ENCODE measurements at regions not wholly inside any gene's neighbourhood (a gene's known extent, or its start where the extent isn't known, plus 50 kb on each side); places are given as distances from the start of the nearest gene placed in this dataset.

GRCh38 chr12:125852116-125852515, 786.9 kb downstream of the AACS start:
- Histone ChIP-seq H3K27me3 (ENCODE audit: insufficient read depth, poor library complexity, severe bottlenecking) (no peaks in the 10 kb centered on the region), H3K4me3 (replicated peaks; ENCODE audit: insufficient read depth, low read length) (no peak overlapping the region), H3K27ac (replicated peaks) (no peak overlapping the region)
- TF ChIP-seq, protein P1, sequence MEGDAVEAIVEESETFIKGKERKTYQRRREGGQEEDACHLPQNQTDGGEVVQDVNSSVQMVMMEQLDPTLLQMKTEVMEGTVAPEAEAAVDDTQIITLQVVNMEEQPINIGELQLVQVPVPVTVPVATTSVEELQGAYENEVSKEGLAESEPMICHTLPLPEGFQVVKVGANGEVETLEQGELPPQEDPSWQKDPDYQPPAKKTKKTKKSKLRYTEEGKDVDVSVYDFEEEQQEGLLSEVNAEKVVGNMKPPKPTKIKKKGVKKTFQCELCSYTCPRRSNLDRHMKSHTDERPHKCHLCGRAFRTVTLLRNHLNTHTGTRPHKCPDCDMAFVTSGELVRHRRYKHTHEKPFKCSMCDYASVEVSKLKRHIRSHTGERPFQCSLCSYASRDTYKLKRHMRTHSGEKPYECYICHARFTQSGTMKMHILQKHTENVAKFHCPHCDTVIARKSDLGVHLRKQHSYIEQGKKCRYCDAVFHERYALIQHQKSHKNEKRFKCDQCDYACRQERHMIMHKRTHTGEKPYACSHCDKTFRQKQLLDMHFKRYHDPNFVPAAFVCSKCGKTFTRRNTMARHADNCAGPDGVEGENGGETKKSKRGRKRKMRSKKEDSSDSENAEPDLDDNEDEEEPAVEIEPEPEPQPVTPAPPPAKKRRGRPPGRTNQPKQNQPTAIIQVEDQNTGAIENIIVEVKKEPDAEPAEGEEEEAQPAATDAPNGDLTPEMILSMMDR (IDR thresholded peaks at IDR 0.05; ENCODE audit: insufficient read depth, low read length), result no peak
- TF ChIP-seq SPI1 (IDR thresholded peaks at IDR 0.05; ENCODE audit: borderline replicate concordance, low read depth) (no peak), POLR2AphosphoS5 (IDR thresholded peaks at IDR 0.05; ENCODE audit: low read depth) (no peak), GABPA (IDR thresholded peaks at IDR 0.05; ENCODE audit: low read depth) (no peak)
- TF ChIP-seq, protein P2, sequence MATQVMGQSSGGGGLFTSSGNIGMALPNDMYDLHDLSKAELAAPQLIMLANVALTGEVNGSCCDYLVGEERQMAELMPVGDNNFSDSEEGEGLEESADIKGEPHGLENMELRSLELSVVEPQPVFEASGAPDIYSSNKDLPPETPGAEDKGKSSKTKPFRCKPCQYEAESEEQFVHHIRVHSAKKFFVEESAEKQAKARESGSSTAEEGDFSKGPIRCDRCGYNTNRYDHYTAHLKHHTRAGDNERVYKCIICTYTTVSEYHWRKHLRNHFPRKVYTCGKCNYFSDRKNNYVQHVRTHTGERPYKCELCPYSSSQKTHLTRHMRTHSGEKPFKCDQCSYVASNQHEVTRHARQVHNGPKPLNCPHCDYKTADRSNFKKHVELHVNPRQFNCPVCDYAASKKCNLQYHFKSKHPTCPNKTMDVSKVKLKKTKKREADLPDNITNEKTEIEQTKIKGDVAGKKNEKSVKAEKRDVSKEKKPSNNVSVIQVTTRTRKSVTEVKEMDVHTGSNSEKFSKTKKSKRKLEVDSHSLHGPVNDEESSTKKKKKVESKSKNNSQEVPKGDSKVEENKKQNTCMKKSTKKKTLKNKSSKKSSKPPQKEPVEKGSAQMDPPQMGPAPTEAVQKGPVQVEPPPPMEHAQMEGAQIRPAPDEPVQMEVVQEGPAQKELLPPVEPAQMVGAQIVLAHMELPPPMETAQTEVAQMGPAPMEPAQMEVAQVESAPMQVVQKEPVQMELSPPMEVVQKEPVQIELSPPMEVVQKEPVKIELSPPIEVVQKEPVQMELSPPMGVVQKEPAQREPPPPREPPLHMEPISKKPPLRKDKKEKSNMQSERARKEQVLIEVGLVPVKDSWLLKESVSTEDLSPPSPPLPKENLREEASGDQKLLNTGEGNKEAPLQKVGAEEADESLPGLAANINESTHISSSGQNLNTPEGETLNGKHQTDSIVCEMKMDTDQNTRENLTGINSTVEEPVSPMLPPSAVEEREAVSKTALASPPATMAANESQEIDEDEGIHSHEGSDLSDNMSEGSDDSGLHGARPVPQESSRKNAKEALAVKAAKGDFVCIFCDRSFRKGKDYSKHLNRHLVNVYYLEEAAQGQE (IDR thresholded peaks at IDR 0.05; ENCODE audit: insufficient replicate concordance, low read depth), result no peak
- no peak for DNase-seq (ENCODE audit: low read depth in 1 of 2, low spot score in 1 of 2)

DNA sequence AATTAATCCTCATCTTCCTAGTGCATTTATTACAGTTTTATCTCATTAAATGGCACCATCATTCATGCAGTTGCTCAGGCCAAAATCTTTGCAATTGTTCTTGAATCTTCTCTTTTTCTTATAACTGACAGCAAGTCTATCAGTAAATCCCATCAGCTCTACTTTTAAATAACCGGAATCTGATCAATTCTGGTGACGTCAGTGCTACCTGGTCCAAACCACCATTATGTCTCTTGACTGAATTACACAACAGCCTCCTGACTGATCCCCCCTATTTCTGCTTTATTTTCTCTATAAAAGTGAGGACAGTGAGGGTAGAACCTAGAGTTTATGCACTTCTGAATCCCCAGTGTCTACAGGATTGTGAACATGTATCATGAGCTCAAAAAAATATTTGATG, 787.4 kb downstream of the AACS start:
- H3K27me3 ChIP-seq (ENCODE audit: insufficient read depth, poor library complexity, severe bottlenecking), result no peaks in the 10 kb centered on the region
- TF ChIP-seq, protein P2 (IDR thresholded peaks at IDR 0.05; ENCODE audit: insufficient replicate concordance, low read depth), result no peak
- no peak for TF ChIP-seq POLR2AphosphoS5 (IDR thresholded peaks at IDR 0.05; ENCODE audit: low read depth)
- no peak for TF ChIP-seq GABPA (IDR thresholded peaks at IDR 0.05; ENCODE audit: low read depth)
- TF ChIP-seq, protein P1 (IDR thresholded peaks at IDR 0.05; ENCODE audit: insufficient read depth, low read length), result no peak
- no peak for TF ChIP-seq SPI1 (IDR thresholded peaks at IDR 0.05; ENCODE audit: borderline replicate concordance, low read depth)

GRCh38 chr12:125853670-125854069, 788.4 kb downstream of the AACS start:
- TF ChIP-seq, protein P2 (IDR thresholded peaks at IDR 0.05; ENCODE audit: insufficient replicate concordance, low read depth), result no peak
- TF ChIP-seq, protein P1 (IDR thresholded peaks at IDR 0.05; ENCODE audit: insufficient read depth, low read length), result no peak
- TF ChIP-seq GABPA (IDR thresholded peaks at IDR 0.05; ENCODE audit: low read depth) (no peak), POLR2AphosphoS5 (IDR thresholded peaks at IDR 0.05; ENCODE audit: low read depth) (no peak), SPI1 (IDR thresholded peaks at IDR 0.05; ENCODE audit: borderline replicate concordance, low read depth) (no peak)
- no peaks in the 10 kb centered on the region for H3K27me3 ChIP-seq (ENCODE audit: insufficient read depth, poor library complexity, severe bottlenecking)
- no peak overlapping the region for H3K27ac ChIP-seq (replicated peaks)
- DNase-seq (ENCODE audit: low read depth in 1 of 2, low spot score in 1 of 2), result no peak
- no peak overlapping the region for H3K4me3 ChIP-seq (replicated peaks; ENCODE audit: insufficient read depth, low read length)

More for the DNA sequence above, 787.4 kb downstream of the AACS start:
- no peak overlapping the region for H3K4me3 ChIP-seq (replicated peaks; ENCODE audit: insufficient read depth, low read length)
- no peak overlapping the region for H3K27ac ChIP-seq (replicated peaks)
- DNase-seq (ENCODE audit: low read depth in 1 of 2, low spot score in 1 of 2), result no peak

All from HL-60 (cell line).